GM19467 (cell line): ENCODE measurements at regions not wholly inside any gene's neighbourhood (a gene's known extent, or its start where the extent isn't known, plus 50 kb on each side); places are given as distances from the start of the nearest gene placed in this dataset.
"Not testable (repeated sequence)": the region's sequence is repeated elsewhere in the genome, so short reads cannot be mapped to it uniquely, and the experiment has no call there.

ENCODE experiments used
- ATAC-seq: cut with Tn5 transposase; IDR thresholded peaks from one replicate; pipeline ENCODE4 v1.9.1; 2021; ENCODE audit warnings: mild to moderate bottlenecking, moderate library complexity; ENCODE audit not compliant: unreplicated experiment

- ATAC-seq: not testable (repeated sequence)
Observed at GRCh38 chr14:43128429-43128828, 1378.7 kb downstream of the FSCB start.

GRCh38 chr14:43127874-43128273 is 1379.2 kb downstream of the FSCB start:
- not testable (repeated sequence) for ATAC-seq

GRCh38 chr14:43123544-43123943 is 1383.5 kb downstream of the FSCB start:
- no peak for ATAC-seq

GRCh38 chr14:43119672-43120071 is 1387.4 kb downstream of the FSCB start:
- no peak for ATAC-seq

GRCh38 chr14:43116341-43116740 is 1390.7 kb downstream of the FSCB start:
- ATAC-seq: no peak

GRCh38 chr14:43105305-43105704 is 1401.8 kb downstream of the FSCB start:
- no peak for ATAC-seq

- ATAC-seq: no peak
Observed at GRCh38 chr14:43090380-43090779, 1416.7 kb downstream of the FSCB start.

- ATAC-seq: no peak
Observed at GRCh38 chr14:43087666-43088065, 1419.4 kb downstream of the FSCB start.

GRCh38 chr14:43085819-43086218 is 1421.3 kb downstream of the FSCB start:
- no peak for ATAC-seq

- ATAC-seq: not testable (repeated sequence)
Observed at GRCh38 chr14:43067372-43067771, 1439.7 kb downstream of the FSCB start.

GRCh38 chr14:43056106-43056505 is 1449.4 kb downstream of the LRFN5 start:
- ATAC-seq: no peak

- no peak for ATAC-seq
Observed at GRCh38 chr14:43052897-43053296, 1446.2 kb downstream of the LRFN5 start.

- ATAC-seq: no peak
Observed at GRCh38 chr14:43043850-43044249, 1437.2 kb downstream of the LRFN5 start.

- ATAC-seq: no peak
Observed at GRCh38 chr14:43042408-43042807, 1435.7 kb downstream of the LRFN5 start.

- ATAC-seq: no peak
Observed at GRCh38 chr14:43041976-43042375, 1435.3 kb downstream of the LRFN5 start.

GRCh38 chr14:43041207-43041606 is 1434.5 kb downstream of the LRFN5 start:
- ATAC-seq: no peak

GRCh38 chr14:43039881-43040280 is 1433.2 kb downstream of the LRFN5 start:
- no peak for ATAC-seq

- ATAC-seq: no peak
Observed at GRCh38 chr14:43031598-43031997, 1424.9 kb downstream of the LRFN5 start.

- no peak for ATAC-seq
Observed at GRCh38 chr14:43022094-43022800, 1415.6 kb downstream of the LRFN5 start.

- no peak for ATAC-seq
Observed at GRCh38 chr14:43019826-43020225, 1413.2 kb downstream of the LRFN5 start.

- ATAC-seq: no peak
Observed at GRCh38 chr14:43014338-43014737, 1407.7 kb downstream of the LRFN5 start.

- ATAC-seq: no peak
Observed at GRCh38 chr14:43012817-43013216, 1406.1 kb downstream of the LRFN5 start.

GRCh38 chr14:43005807-43006206 is 1399.1 kb downstream of the LRFN5 start:
- no peak for ATAC-seq
